ENCODE measurements at regions not wholly inside any gene's neighbourhood (a gene's known extent, or its start where the extent isn't known, plus 50 kb on each side); places are given as distances from the start of the nearest gene placed in this dataset.
"Not testable (repeated sequence)": the region's sequence is repeated elsewhere in the genome, so short reads cannot be mapped to it uniquely, and the experiment has no call there.

- DNase-seq, result no peak
- Mint-ChIP-seq H3K9me3 (peaks cover 1% of the 10 kb centered on the region), H3K4me1 (no peaks in the 10 kb centered on the region), H3K27ac (no peak overlapping the region), H3K4me3 (no peak overlapping the region), H3K36me3 (no peaks in the 10 kb centered on the region), H3K27me3 (no peaks in the 10 kb centered on the region)
- CTCF ChIA-PET, result no interaction called here
These were observed 840.6 kb downstream of the NLGN4X start for GRCh38 chrX:5388087-5388486.

- Mint-ChIP-seq H3K4me3 (no peak overlapping the region), H3K4me1 (no peaks in the 10 kb centered on the region), H3K9me3 (peaks cover 3% of the 10 kb centered on the region), H3K27me3 (no peaks in the 10 kb centered on the region), H3K27ac (no peak overlapping the region), H3K36me3 (no peaks in the 10 kb centered on the region)
- CTCF ChIA-PET, result no interaction called here
- DNase-seq, result no peak
These were observed 848.2 kb downstream of the NLGN4X start for GRCh38 chrX:5380426-5380825.

- Mint-ChIP-seq H3K27ac (no peak overlapping the region), H3K4me3 (no peak overlapping the region), H3K4me1 (no peaks in the 10 kb centered on the region), H3K36me3 (no peaks in the 10 kb centered on the region), H3K27me3 (no peaks in the 10 kb centered on the region), H3K9me3 (peaks cover 3% of the 10 kb centered on the region)
- no peak for DNase-seq
- CTCF ChIA-PET, result no interaction called here
These were observed 886.8 kb downstream of the NLGN4X start for GRCh38 chrX:5341902-5342301.

GRCh38 chrX:5337160-5337559, 891.5 kb downstream of the NLGN4X start:
- H3K27ac Mint-ChIP-seq, result no peak overlapping the region
- H3K9me3 Mint-ChIP-seq, result peaks cover 5% of the 10 kb centered on the region
- no peak for DNase-seq
- H3K4me1 Mint-ChIP-seq, result no peaks in the 10 kb centered on the region
- H3K4me3 Mint-ChIP-seq, result no peak overlapping the region
- H3K36me3 Mint-ChIP-seq, result no peaks in the 10 kb centered on the region
- H3K27me3 Mint-ChIP-seq, result no peaks in the 10 kb centered on the region
- CTCF ChIA-PET, result no interaction called here

GRCh38 chrX:5324546-5324945, 904.1 kb downstream of the NLGN4X start:
- no peak overlapping the region for H3K4me3 Mint-ChIP-seq
- CTCF ChIA-PET, result no interaction called here
- no peaks in the 10 kb centered on the region for H3K36me3 Mint-ChIP-seq
- no peaks in the 10 kb centered on the region for H3K27me3 Mint-ChIP-seq
- H3K9me3 Mint-ChIP-seq, result peaks cover 6% of the 10 kb centered on the region
- no peak overlapping the region for H3K27ac Mint-ChIP-seq
- DNase-seq, result no peak
- H3K4me1 Mint-ChIP-seq, result no peaks in the 10 kb centered on the region

- Mint-ChIP-seq H3K9me3 (no peaks in the 10 kb centered on the region), H3K27me3 (no peaks in the 10 kb centered on the region), H3K4me1 (no peaks in the 10 kb centered on the region), H3K36me3 (no peaks in the 10 kb centered on the region), H3K4me3 (no peak overlapping the region), H3K27ac (no peak overlapping the region)
- CTCF ChIA-PET, result no interaction called here
- DNase-seq, result no peak
These were observed 914.5 kb downstream of the NLGN4X start for GRCh38 chrX:5314148-5314547.

GRCh38 chrX:5307416-5307815, 921.3 kb downstream of the NLGN4X start:
- Mint-ChIP-seq H3K9me3 (no peaks in the 10 kb centered on the region), H3K27ac (no peak overlapping the region), H3K4me3 (no peak overlapping the region), H3K36me3 (no peaks in the 10 kb centered on the region), H3K27me3 (no peaks in the 10 kb centered on the region), H3K4me1 (no peaks in the 10 kb centered on the region)
- CTCF ChIA-PET, result no interaction called here
- no peak for DNase-seq

- H3K27me3 Mint-ChIP-seq, result no peaks in the 10 kb centered on the region
- no peaks in the 10 kb centered on the region for H3K36me3 Mint-ChIP-seq
- no peak for DNase-seq
- H3K4me1 Mint-ChIP-seq, result no peaks in the 10 kb centered on the region
- H3K27ac Mint-ChIP-seq, result no peak overlapping the region
- CTCF ChIA-PET, result no interaction called here
- H3K9me3 Mint-ChIP-seq, result no peaks in the 10 kb centered on the region
- no peak overlapping the region for H3K4me3 Mint-ChIP-seq
These were observed 922.0 kb downstream of the NLGN4X start for GRCh38 chrX:5306654-5307121.

GRCh38 chrX:5305452-5305851, 923.2 kb downstream of the NLGN4X start:
- no peak overlapping the region for H3K4me3 Mint-ChIP-seq
- CTCF ChIA-PET, result no interaction called here
- no peaks in the 10 kb centered on the region for H3K27me3 Mint-ChIP-seq
- no peaks in the 10 kb centered on the region for H3K36me3 Mint-ChIP-seq
- H3K4me1 Mint-ChIP-seq, result no peaks in the 10 kb centered on the region
- H3K27ac Mint-ChIP-seq, result no peak overlapping the region
- no peak for DNase-seq
- H3K9me3 Mint-ChIP-seq, result no peaks in the 10 kb centered on the region

GRCh38 chrX:5295004-5295403, 933.7 kb downstream of the NLGN4X start:
- CTCF ChIA-PET, result no interaction called here
- H3K27me3 Mint-ChIP-seq, result no peaks in the 10 kb centered on the region
- H3K36me3 Mint-ChIP-seq, result no peaks in the 10 kb centered on the region
- no peak overlapping the region for H3K27ac Mint-ChIP-seq
- no peak for DNase-seq
- peaks cover 3% of the 10 kb centered on the region for H3K9me3 Mint-ChIP-seq
- no peak overlapping the region for H3K4me3 Mint-ChIP-seq
- H3K4me1 Mint-ChIP-seq, result no peaks in the 10 kb centered on the region

GRCh38 chrX:5290635-5291034, 938.0 kb downstream of the NLGN4X start:
- Mint-ChIP-seq H3K9me3 (peaks cover 3% of the 10 kb centered on the region), H3K4me3 (no peak overlapping the region), H3K4me1 (no peaks in the 10 kb centered on the region), H3K27me3 (no peaks in the 10 kb centered on the region), H3K36me3 (no peaks in the 10 kb centered on the region), H3K27ac (no peak overlapping the region)
- CTCF ChIA-PET, result no interaction called here
- DNase-seq, result no peak

GRCh38 chrX:5289949-5290348, 938.7 kb downstream of the NLGN4X start:
- H3K27ac Mint-ChIP-seq, CTCF ChIA-PET, H3K4me1 Mint-ChIP-seq, DNase-seq, H3K9me3 Mint-ChIP-seq, H3K36me3 Mint-ChIP-seq, H3K4me3 Mint-ChIP-seq, H3K27me3 Mint-ChIP-seq: not testable (repeated sequence)

- no peak overlapping the region for H3K27ac Mint-ChIP-seq
- H3K4me3 Mint-ChIP-seq, result no peak overlapping the region
- peaks cover 9% of the 10 kb centered on the region for H3K9me3 Mint-ChIP-seq
- no peaks in the 10 kb centered on the region for H3K27me3 Mint-ChIP-seq
- H3K36me3 Mint-ChIP-seq, result no peaks in the 10 kb centered on the region
- no peaks in the 10 kb centered on the region for H3K4me1 Mint-ChIP-seq
- CTCF ChIA-PET, result no interaction called here
- DNase-seq, result no peak
These were observed 949.8 kb downstream of the NLGN4X start for GRCh38 chrX:5278908-5279307.

GRCh38 chrX:5265324-5265850, 963.3 kb downstream of the NLGN4X start:
- H3K9me3 Mint-ChIP-seq, result peaks cover under 1% of the 10 kb centered on the region
- H3K27ac Mint-ChIP-seq, result no peak overlapping the region
- CTCF ChIA-PET, result no interaction called here
- no peak overlapping the region for H3K4me3 Mint-ChIP-seq
- no peaks in the 10 kb centered on the region for H3K4me1 Mint-ChIP-seq
- no peaks in the 10 kb centered on the region for H3K27me3 Mint-ChIP-seq
- no peak for DNase-seq
- H3K36me3 Mint-ChIP-seq, result no peaks in the 10 kb centered on the region

GRCh38 chrX:5250106-5250505, 978.6 kb downstream of the NLGN4X start:
- no peak for DNase-seq
- no peaks in the 10 kb centered on the region for H3K27me3 Mint-ChIP-seq
- CTCF ChIA-PET, result no interaction called here
- no peak overlapping the region for H3K27ac Mint-ChIP-seq
- no peaks in the 10 kb centered on the region for H3K36me3 Mint-ChIP-seq
- H3K4me1 Mint-ChIP-seq, result no peaks in the 10 kb centered on the region
- H3K4me3 Mint-ChIP-seq, result no peak overlapping the region
- peaks cover 4% of the 10 kb centered on the region for H3K9me3 Mint-ChIP-seq

Data from activated naive CD4-positive, alpha-beta T cell treated with anti-CD3 and anti-CD28 coated beads, Interleukin-2, amount 10 ng/mL, durations not matched to agents 7 days and 5 days (primary cell).